ENCODE measurements at regions not wholly inside any gene's neighbourhood (a gene's known extent, or its start where the extent isn't known, plus 50 kb on each side); places are given as distances from the start of the nearest gene placed in this dataset.

- ATAC-seq (ENCODE audit: low FRiP score) (no peak), DNase-seq (ENCODE audit: low spot score) (no peak)
- TF ChIP-seq CTCF (IDR thresholded peaks at IDR 0.05): no peak
These were observed 208.6 kb upstream of the PFN2 start for GRCh38 chr3:150179330-150179729.

- no peak for DNase-seq (ENCODE audit: low spot score)
- no peak for ATAC-seq (ENCODE audit: low FRiP score)
- no peak for TF ChIP-seq CTCF (IDR thresholded peaks at IDR 0.05)
These were observed 207.1 kb upstream of the PFN2 start for GRCh38 chr3:150177673-150178381.

- DNase-seq (ENCODE audit: low spot score): no peak
- no peak for TF ChIP-seq CTCF (IDR thresholded peaks at IDR 0.05)
- no peak for ATAC-seq (ENCODE audit: low FRiP score)
These were observed 203.5 kb upstream of the PFN2 start for GRCh38 chr3:150174179-150174578.

- DNase-seq (ENCODE audit: low spot score) (no peak), ATAC-seq (ENCODE audit: low FRiP score) (no peak)
- no peak for TF ChIP-seq CTCF (IDR thresholded peaks at IDR 0.05)
These were observed 201.7 kb upstream of the PFN2 start for GRCh38 chr3:150172356-150172755.

- ATAC-seq (ENCODE audit: low FRiP score): no peak
- no peak for DNase-seq (ENCODE audit: low spot score)
- TF ChIP-seq CTCF (IDR thresholded peaks at IDR 0.05): no peak
These were observed 200.3 kb upstream of the PFN2 start for GRCh38 chr3:150170852-150171520.

- no peak for TF ChIP-seq CTCF (IDR thresholded peaks at IDR 0.05)
- ATAC-seq (ENCODE audit: low FRiP score) (no peak), DNase-seq (ENCODE audit: low spot score) (no peak)
These were observed 198.7 kb upstream of the PFN2 start for GRCh38 chr3:150169330-150169940.

All from omental fat pad (tissue), 3 donors.